K562 (cell line): ENCODE measurements at regions not wholly inside any gene's neighbourhood (a gene's known extent, or its start where the extent isn't known, plus 50 kb on each side); places are given as distances from the start of the nearest gene placed in this dataset.

ENCODE experiments used
- ATAC-seq: fragments of 200-7000 bp; cut with Tn5 transposase; 3 replicates; pipeline ENCODE4 v1.9.1; 2020; ENCODE audit warnings: moderate library complexity
- BruUV-seq: library from RNA; stranded (reverse); fragments of 400-500 nt; replicated peaks from 2 replicates; lab custom pipeline; 2021; lab: Mats Ljungman, UMichigan
- CTCF ChIA-PET: fragments of 300-600 bp; formaldehyde crosslinking; extraction: SDS; loops from one replicate; lab custom pipeline; 2021; ENCODE audit warnings: low intra/inter-chr PET ratio; lab: Yijun Ruan, JAX
- POLR2A ChIA-PET: fragments of 300-600, 350-650 bp; sonication (Branson Sonifier 250); formaldehyde crosslinking; extraction: SDS; loops from one replicate; lab custom pipeline; 2021; ENCODE audit warnings: antibody characterized with exemption, inconsistent platforms; lab: Yijun Ruan, JAX
- DNase-seq, 4 experiments: peaks; one replicate each; pipeline versions ENCODE4 v3.0.0 to v3.0.0-alpha.2; 2011 to 2018; ENCODE audit warnings: low spot score in 3 of 4, mixed read lengths in 3 of 4; ENCODE audit errors: extremely low read depth in 1 of 4
- FAIRE-seq: peaks from 2 replicates; lab custom pipeline; 2011; peaks lifted over from hg19 to GRCh38; lab: Jason Lieb, UNC
- H2AFZ ChIP-seq: 2 replicates; pipeline ENCODE4 v1.6.0; 2011; ENCODE audit warnings: low read depth, low read length, control low read depth, inconsistent platforms
- H3K27ac ChIP-seq: fragments of 200-600 bp; 3 replicates; pipeline ENCODE4 v1.8.0; 2011; ENCODE audit warnings: low read depth, mild to moderate bottlenecking, control low read depth, inconsistent platforms, low read length, moderate library complexity, mixed read lengths; ENCODE audit errors: extremely low read depth
- H3K27me3 ChIP-seq, 2 experiments: fragments of 300-600 bp in 1 of 2; 2 replicates in 1 of 2; 3 replicates in 1 of 2; pipeline versions ENCODE4 v1.6.0 to v1.8.0; 2011; ENCODE audit warnings: inconsistent platforms in 2 of 2, low read length in 2 of 2, mild to moderate bottlenecking in 1 of 2, mixed read lengths in 1 of 2, moderate library complexity in 1 of 2; ENCODE audit not compliant: control insufficient read depth in 2 of 2, insufficient read depth in 2 of 2
- H3K36me3 ChIP-seq: fragments of 300-600 bp; 3 replicates; pipeline ENCODE4 v1.8.0; 2011; ENCODE audit warnings: mild to moderate bottlenecking, low read length, inconsistent platforms; ENCODE audit not compliant: control insufficient read depth, insufficient read depth
- H3K4me1 ChIP-seq, 2 experiments: fragments of 200-600 bp in 1 of 2; replicated peaks in 1 of 2; 2 replicates in 1 of 2; 3 replicates in 1 of 2; pipeline versions ENCODE4 v1.5.1 to v1.8.0; 2011; ENCODE audit warnings: inconsistent platforms in 2 of 2, low read length in 2 of 2, mild to moderate bottlenecking in 1 of 2, mixed read lengths in 1 of 2, moderate library complexity in 1 of 2; ENCODE audit not compliant: control insufficient read depth in 2 of 2, insufficient read depth in 2 of 2
- H3K4me2 ChIP-seq: 2 replicates; pipeline ENCODE4 v1.6.1; 2011; ENCODE audit warnings: low read length, control low read depth, inconsistent platforms, mixed read lengths; ENCODE audit not compliant: insufficient read depth
- H3K4me3 ChIP-seq: fragments of 200-600 bp; sonication (generic), shearing (Covaris generic); 2 replicates; pipeline ENCODE4 v1.5.1; 2016; ENCODE audit warnings: control low read depth, inconsistent platforms
- H3K79me2 ChIP-seq: fragments of 200-600 bp; 3 replicates; pipeline ENCODE4 v1.8.0; 2011; ENCODE audit warnings: low read length, inconsistent platforms; ENCODE audit not compliant: control insufficient read depth, insufficient read depth
- H3K9ac ChIP-seq, 2 experiments: 2 replicates each; pipeline versions ENCODE4 v1.6.0 to v1.6.1; 2011; ENCODE audit warnings: low read depth in 2 of 2, low read length in 2 of 2, control low read depth in 1 of 2, inconsistent platforms in 1 of 2, mild to moderate bottlenecking in 1 of 2, mixed read lengths in 1 of 2; ENCODE audit not compliant: insufficient read depth in 1 of 2
- H3K9me1 ChIP-seq: one replicate; pipeline ENCODE4 v1.6.0; 2011; ENCODE audit warnings: inconsistent platforms, mild to moderate bottlenecking, low read length, moderate library complexity; ENCODE audit not compliant: control insufficient read depth, insufficient read depth
- H3K9me3 ChIP-seq: replicated peaks from 2 replicates; pipeline ENCODE4 v1.5.1; 2011; ENCODE audit warnings: low read depth, low read length, inconsistent platforms; ENCODE audit not compliant: control insufficient read depth, insufficient read depth
- H4K20me1 ChIP-seq: replicated peaks from 2 replicates; pipeline ENCODE4 v1.6.1; 2011; ENCODE audit warnings: low read length, inconsistent platforms, mixed read lengths; ENCODE audit not compliant: control insufficient read depth, insufficient read depth
- HIVEP1 ChIP-seq: fragments of 250-450 bp; sonication (Bioruptor Pico); IDR thresholded peaks from 2 replicates; pipeline ENCODE4 v1.4.0; 2020; ENCODE audit warnings: mild to moderate bottlenecking
- MAFG ChIP-seq: fragments of 450-650 bp; conservative IDR thresholded peaks from 2 replicates; pipeline ENCODE4 v1.6.1; 2016; ENCODE audit warnings: missing genetic modification characterization, missing compliant biosample characterization
- MEIS2 ChIP-seq: fragments of 450-650 bp; IDR thresholded peaks from 2 replicates; pipeline ENCODE4 v1.6.1; 2014; ENCODE audit warnings: mild to moderate bottlenecking; ENCODE audit not compliant: partially characterized antibody
- PKNOX1 ChIP-seq: fragments of 450-650 bp; IDR thresholded peaks from 2 replicates; pipeline ENCODE4 v1.6.1; 2016
- POLR3A ChIP-seq: IDR thresholded peaks from 2 replicates; pipeline ENCODE4 v1.6.1; 2011; ENCODE audit warnings: borderline replicate concordance, mild to moderate bottlenecking, moderate library complexity; ENCODE audit not compliant: insufficient read length, insufficient read depth; ENCODE audit errors: extremely low read depth
- SAFB ChIP-seq: fragments of 200-400 bp; formaldehyde crosslinking; IDR thresholded peaks from 2 replicates; pipeline ENCODE4 v1.6.1; 2017; ENCODE audit warnings: low read depth, low read length, borderline replicate concordance
- WGBS: fragments of 100-300 bp; shearing (Covaris generic); methylation state at CpG from one replicate; pipeline ENCODE4 v1.1.6; 2016; ENCODE audit warnings: low coverage, mixed read lengths; ENCODE audit not compliant: insufficient coverage; ENCODE audit errors: missing lambda C conversion rate; 5-methylcytosine and 5-hydroxymethylcytosine counted together
- in situ Hi-C: fragments of 300-500 bp; cut with MboI; formaldehyde crosslinking; loops from 4 replicates; pipeline ENCODE4 v1.15.0; 2018; ENCODE audit warnings: inconsistent platforms, mixed read lengths
- intact Hi-C: fragments of 100-400 bp; cut with micrococcal nuclease; formaldehyde crosslinking; loops from 2 replicates; pipeline ENCODE4 v1.14.2; 2022
- TF ChIP-seq, protein P1 (sequence below), 2 experiments: IDR thresholded peaks in 1 of 2; conservative IDR thresholded peaks in 1 of 2; 2 replicates each; pipeline ENCODE4 v1.6.1; 2016; ENCODE audit warnings: low read depth in 2 of 2, mild to moderate bottlenecking in 1 of 2, missing compliant biosample characterization in 1 of 2, missing genetic modification characterization in 1 of 2, moderate library complexity in 1 of 2

GRCh38 chr13:28559636-28560259 is 64.8 kb upstream of the FLT1 start:
- WGBS, result 47% methylated on average over 8 of the region's 8 CpGs
- intact Hi-C loops (no loop called here), in situ Hi-C loops (no loop called here)
- Histone ChIP-seq H3K79me2 (no peaks in the 10 kb centered on the region), H3K9me3 (no peaks in the 10 kb centered on the region), H3K27ac (no peak overlapping the region), H3K9ac (no peak overlapping the region), H3K4me2 (no peak overlapping the region), H3K9me1 (no peaks in the 10 kb centered on the region), H4K20me1 (no peaks in the 10 kb centered on the region), H3K27me3 (peaks cover 0 to 17% of the 10 kb centered on the region in 2 experiments; a peak in 1 of 5 replicates), H2AFZ (no peak overlapping the region), H3K4me3 (no peak overlapping the region), H3K36me3 (no peaks in the 10 kb centered on the region), H3K4me1 (peaks cover 0 to 6% of the 10 kb centered on the region in 2 experiments; a peak in 3 of 5 replicates)
- CTCF ChIA-PET, result no interaction called here
- no peak for ATAC-seq
- no peak for TF ChIP-seq POLR3A
- TF ChIP-seq MEIS2, result peak; percentile 68
- 0 out of 2 replicates have a peak, but pooled peaks have one; percentile 23 for TF ChIP-seq MAFG (tag)
- TF ChIP-seq, protein P1, sequence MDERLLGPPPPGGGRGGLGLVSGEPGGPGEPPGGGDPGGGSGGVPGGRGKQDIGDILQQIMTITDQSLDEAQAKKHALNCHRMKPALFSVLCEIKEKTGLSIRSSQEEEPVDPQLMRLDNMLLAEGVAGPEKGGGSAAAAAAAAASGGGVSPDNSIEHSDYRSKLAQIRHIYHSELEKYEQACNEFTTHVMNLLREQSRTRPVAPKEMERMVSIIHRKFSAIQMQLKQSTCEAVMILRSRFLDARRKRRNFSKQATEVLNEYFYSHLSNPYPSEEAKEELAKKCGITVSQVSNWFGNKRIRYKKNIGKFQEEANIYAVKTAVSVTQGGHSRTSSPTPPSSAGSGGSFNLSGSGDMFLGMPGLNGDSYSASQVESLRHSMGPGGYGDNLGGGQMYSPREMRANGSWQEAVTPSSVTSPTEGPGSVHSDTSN (CRISPR knock-in tag; IDR thresholded peaks at IDR 0.05; ENCODE audit: low read depth), result no peak
- TF ChIP-seq, protein P1 (tag; conservative IDR thresholded peaks at IDR 0.05; ENCODE audit: low read depth), result peak; percentile 75
- no peak for TF ChIP-seq SAFB
- TF ChIP-seq HIVEP1, result no peak
- peak; percentile 59; the same call in 1 of the 2 replicates for TF ChIP-seq PKNOX1
- FAIRE-seq, result no peak
- DNase-seq, result no peak
- POLR2A ChIA-PET, result interaction anchor here (1.1 kb wide), 1 partner anchor 9 kb away, joined by 3 read pairs; no protein-coding TSS in a partner anchor
- BruUV-seq, result no TSS peak
